Upper lobe of left lung (tissue), 6 donors: ENCODE measurements at regions not wholly inside any gene's neighbourhood (a gene's known extent, or its start where the extent isn't known, plus 50 kb on each side); places are given as distances from the start of the nearest gene placed in this dataset.

Experiments
- ATAC-seq, 2 donors: fragments of 200-7000 bp; cut with Tn5 transposase; one replicate each; pipeline ENCODE4 v1.9.1; 2022; ENCODE audit warnings: mild to moderate bottlenecking in 2 of 2, moderate library complexity in 2 of 2; ENCODE audit not compliant: low FRiP score in 2 of 2
- DNase-seq, 2 donors: peaks; one replicate each; pipeline ENCODE4 v3.0.0-alpha.2; 2019 to 2020
- H3K27ac ChIP-seq, 4 donors: fragments of 200-600 bp; sonication (generic); one replicate each; pipeline ENCODE4 v1.5.1; 2016 to 2019
- H3K27me3 ChIP-seq, 4 donors: fragments of 200-600 bp; sonication (generic); one replicate each; pipeline ENCODE4 v1.5.1; 2017 to 2019
- H3K36me3 ChIP-seq, 4 donors: fragments of 200-600 bp; sonication (generic); one replicate each; pipeline ENCODE4 v1.5.1; 2016 to 2019
- H3K4me1 ChIP-seq, 4 donors: fragments of 200-600 bp; sonication (generic); one replicate each; pipeline ENCODE4 v1.5.1; 2018 to 2019
- H3K4me3 ChIP-seq, 4 donors: fragments of 200-600 bp; sonication (generic); one replicate each; pipeline ENCODE4 v1.5.1; 2017 to 2019; ENCODE audit warnings: mild to moderate bottlenecking in 2 of 4, moderate library complexity in 1 of 4
- H3K9me3 ChIP-seq, 4 donors: fragments of 200-600 bp; sonication (generic); one replicate each; pipeline ENCODE4 v1.5.1; 2018 to 2019
- EP300 ChIP-seq, 4 donors: sonication (generic); formaldehyde crosslinking; IDR thresholded peaks; one replicate each; pipeline ENCODE4 v1.5.1; 2017; ENCODE audit warnings: antibody characterized with exemption in 4 of 4, control low read depth in 2 of 4
- POLR2A ChIP-seq, 4 donors: fragments of 450-650 bp; IDR thresholded peaks; one replicate each; pipeline ENCODE4 v1.5.1; 2016 to 2017; ENCODE audit warnings: antibody characterized with exemption in 4 of 4, mild to moderate bottlenecking in 2 of 4
- POLR2AphosphoS5 ChIP-seq, 2 donors: sonication (generic); formaldehyde crosslinking; IDR thresholded peaks; one replicate each; pipeline ENCODE4 v1.5.1; 2017; ENCODE audit warnings: antibody characterized with exemption in 2 of 2
- WGBS, 2 donors: methylation state at CpG; one replicate each; pipeline ENCODE4 v1.1.5; 2017 to 2018; 5-methylcytosine and 5-hydroxymethylcytosine counted together
- small RNA-seq, 4 donors: library from RNA; depleted of rRNA; stranded (forward); fragments of <200 nt; gene quantifications; one replicate each; pipeline ENCODE3, GENCODE V24; 2016
- TF ChIP-seq, protein P1 (sequence below), 6 experiments: fragments of 450-650 bp in 4 of 6; fragments of 200-600 bp in 2 of 6; sonication (generic) in 2 of 6; IDR thresholded peaks; one replicate each; pipeline ENCODE4 v1.5.1; 2016 to 2019; ENCODE audit warnings: antibody characterized with exemption in 6 of 6
- donor health status: DM: no; HTN: no; CAD: no; lungs with moderate emphysema.
- donor health status: DM: no; HTN: yes; CAD: no; lungs with severe emphysema.

DNA sequence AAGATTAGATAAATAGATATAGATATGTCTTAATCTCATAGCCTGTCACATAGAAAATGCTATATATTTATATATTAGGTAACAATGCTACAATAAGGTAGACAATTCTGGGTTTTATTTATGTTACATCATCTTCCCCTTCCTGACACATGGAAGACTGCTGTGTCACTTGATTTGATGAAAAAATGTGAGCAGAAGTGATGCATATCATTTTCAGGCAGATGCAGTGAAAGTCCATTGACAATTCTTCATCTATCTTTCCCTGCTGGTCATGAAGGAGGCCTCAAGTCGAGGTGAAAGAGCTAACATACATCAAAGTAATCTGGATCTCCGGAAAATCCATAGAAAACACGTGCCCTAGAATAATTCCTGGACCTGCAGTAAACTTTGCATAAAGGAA lies 57.8 kb upstream of the CHD1 start:
- ATAC-seq (no peak), DNase-seq (no peak)
- no peaks in the 10 kb centered on the region for H3K9me3 ChIP-seq
- no peak overlapping the region for H3K27ac ChIP-seq
- peaks cover 0 to 7% (median 0%) of the 10 kb centered on the region in 4 donors for H3K4me1 ChIP-seq
- no peak overlapping the region for H3K4me3 ChIP-seq
- no peak for TF ChIP-seq EP300 (IDR thresholded peaks at IDR 0.05)
- TF ChIP-seq POLR2AphosphoS5 (IDR thresholded peaks at IDR 0.05): no peak
- TF ChIP-seq POLR2A (IDR thresholded peaks at IDR 0.05): no peak
- TF ChIP-seq, protein P1, sequence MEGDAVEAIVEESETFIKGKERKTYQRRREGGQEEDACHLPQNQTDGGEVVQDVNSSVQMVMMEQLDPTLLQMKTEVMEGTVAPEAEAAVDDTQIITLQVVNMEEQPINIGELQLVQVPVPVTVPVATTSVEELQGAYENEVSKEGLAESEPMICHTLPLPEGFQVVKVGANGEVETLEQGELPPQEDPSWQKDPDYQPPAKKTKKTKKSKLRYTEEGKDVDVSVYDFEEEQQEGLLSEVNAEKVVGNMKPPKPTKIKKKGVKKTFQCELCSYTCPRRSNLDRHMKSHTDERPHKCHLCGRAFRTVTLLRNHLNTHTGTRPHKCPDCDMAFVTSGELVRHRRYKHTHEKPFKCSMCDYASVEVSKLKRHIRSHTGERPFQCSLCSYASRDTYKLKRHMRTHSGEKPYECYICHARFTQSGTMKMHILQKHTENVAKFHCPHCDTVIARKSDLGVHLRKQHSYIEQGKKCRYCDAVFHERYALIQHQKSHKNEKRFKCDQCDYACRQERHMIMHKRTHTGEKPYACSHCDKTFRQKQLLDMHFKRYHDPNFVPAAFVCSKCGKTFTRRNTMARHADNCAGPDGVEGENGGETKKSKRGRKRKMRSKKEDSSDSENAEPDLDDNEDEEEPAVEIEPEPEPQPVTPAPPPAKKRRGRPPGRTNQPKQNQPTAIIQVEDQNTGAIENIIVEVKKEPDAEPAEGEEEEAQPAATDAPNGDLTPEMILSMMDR (IDR thresholded peaks at IDR 0.05): no peak
- H3K36me3 ChIP-seq: no peaks in the 10 kb centered on the region
- H3K27me3 ChIP-seq: no peaks in the 10 kb centered on the region
- WGBS, 2 donors: 69 to 81% methylated on average over 3 of the region's 3 CpGs

DNA sequence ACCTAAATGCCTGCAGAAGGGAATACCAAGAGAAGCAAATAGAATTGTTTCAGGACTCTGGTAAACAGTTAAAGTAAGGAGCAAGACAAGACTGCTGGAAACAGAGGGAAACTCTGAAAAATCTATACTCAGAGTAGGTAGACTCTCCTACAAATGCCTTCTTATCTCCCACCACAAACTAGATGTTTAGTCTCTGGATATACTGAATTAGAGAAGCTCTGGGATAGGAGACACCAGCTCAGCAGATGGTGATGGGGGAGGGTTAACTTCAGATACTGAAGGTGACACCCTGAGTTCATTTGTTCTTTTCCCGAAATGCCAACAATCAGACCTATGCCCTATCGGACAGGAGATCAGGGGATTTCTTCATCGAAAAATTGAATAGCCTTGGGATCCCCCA lies 54.1 kb upstream of the CHD1 start:
- ATAC-seq: no peak
- 82 to 100% methylated on average over 3 of the region's 3 CpGs for WGBS, 2 donors
- TF ChIP-seq, protein P1 (IDR thresholded peaks at IDR 0.05): no peak
- TF ChIP-seq EP300 (IDR thresholded peaks at IDR 0.05): no peak
- no peak for TF ChIP-seq POLR2A (IDR thresholded peaks at IDR 0.05)
- TF ChIP-seq POLR2AphosphoS5 (IDR thresholded peaks at IDR 0.05): no peak

More for the DNA sequence above, 54.1 kb upstream of the CHD1 start:
- Histone ChIP-seq H3K4me1 (peaks cover 0 to 7% (median 0%) of the 10 kb centered on the region in 4 donors), H3K27ac (no peak overlapping the region), H3K4me3 (no peak overlapping the region), H3K27me3 (no peaks in the 10 kb centered on the region), H3K9me3 (no peaks in the 10 kb centered on the region), H3K36me3 (no peaks in the 10 kb centered on the region)
- no peak for DNase-seq

Small RNA genes lying in the stretch of these regions (small RNA-seq; reads per million reads assigned to genes)
- gene MTND4LP5 (0 reads per million in 4 donors), gene RF00019 (0 reads per million in 4 donors), gene RNU6-1119P (0 reads per million in 4 donors)
